Stimulated activated CD4-positive, alpha-beta T cell treated with anti-CD3 and anti-CD28 coated beads, Interleukin-1b, Interleukin-23, amount 100 ng/mL, for 24 hours (primary cell): ENCODE measurements at regions not wholly inside any gene's neighbourhood (a gene's known extent, or its start where the extent isn't known, plus 50 kb on each side); places are given as distances from the start of the nearest gene placed in this dataset.

Experiments
- DNase-seq, 4 experiments: peaks; one replicate each; pipeline ENCODE4 v3.0.0-alpha.2; 2020; ENCODE audit warnings: low read depth in 4 of 4, low spot score in 1 of 4

DNA sequence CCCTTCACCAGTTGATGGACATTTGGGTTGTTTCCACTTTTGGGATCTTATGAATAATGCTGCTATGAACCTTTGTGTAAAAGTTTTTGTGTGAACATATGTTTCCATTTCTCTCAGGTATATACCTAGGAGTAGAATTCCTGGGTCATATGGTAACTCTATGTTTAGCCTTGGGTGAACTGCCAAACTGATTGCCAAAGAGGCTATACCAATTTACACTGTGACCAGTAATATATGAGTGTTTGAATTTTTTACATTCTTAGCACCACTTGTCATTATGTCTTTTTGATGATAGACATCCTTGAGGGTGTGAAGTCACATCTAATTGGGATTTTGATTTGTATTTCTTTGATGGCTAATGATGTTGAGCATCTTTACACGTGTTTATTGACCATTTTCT is 290.1 kb downstream of the DUSP10 start:
- no peak for DNase-seq

DNA sequence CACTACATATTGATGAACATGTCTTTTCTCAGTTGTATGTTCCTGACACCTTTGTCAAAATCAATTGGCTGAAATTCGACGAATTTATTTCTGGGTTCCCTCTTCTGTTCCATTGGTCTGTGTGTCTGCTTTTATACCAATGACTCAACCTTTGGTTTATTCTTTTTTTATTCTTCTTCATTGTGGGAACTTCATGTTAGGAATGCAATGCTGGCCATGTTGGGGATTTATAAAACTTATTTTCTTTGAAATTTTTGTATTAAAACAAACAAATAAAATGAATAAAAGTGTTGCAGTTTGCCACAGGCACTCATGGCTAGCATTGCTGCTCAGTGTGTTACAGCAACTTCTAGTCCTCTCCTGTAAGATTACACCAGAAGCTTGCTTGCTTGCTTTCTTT is 287.8 kb downstream of the DUSP10 start:
- no peak for DNase-seq

GRCh38 chr1:221456918-221457317 is 285.0 kb downstream of the DUSP10 start:
- no peak for DNase-seq

- DNase-seq = no peak
Measured at GRCh38 chr1:221457685-221458446, 284.0 kb downstream of the DUSP10 start.

GRCh38 chr1:221458447-221459156 is 283.3 kb downstream of the DUSP10 start:
- DNase-seq = no peak

- no peak for DNase-seq
Measured at GRCh38 chr1:221459558-221459957, 282.3 kb downstream of the DUSP10 start.

DNA sequence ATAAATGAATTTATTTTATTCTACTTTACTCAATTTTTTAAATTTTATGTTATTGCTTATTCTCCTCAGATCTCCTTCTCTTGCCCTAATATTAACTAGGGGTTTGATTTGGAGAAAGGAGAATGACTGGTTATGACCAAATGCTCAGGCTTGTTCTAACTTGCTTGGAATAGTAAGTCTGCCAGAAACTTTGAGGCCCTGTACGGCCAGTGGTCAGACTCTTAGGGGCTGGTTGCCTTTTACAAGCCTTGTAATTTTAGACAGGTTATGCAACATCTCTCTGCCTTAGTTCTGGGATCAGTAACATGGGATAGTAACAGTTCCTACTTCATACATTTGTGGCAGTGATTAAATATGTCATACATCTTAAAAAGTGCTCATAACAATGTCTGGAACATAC is 279.5 kb downstream of the DUSP10 start:
- no peak for DNase-seq

- DNase-seq = no peak
Measured at GRCh38 chr1:221468546-221468945, 273.3 kb downstream of the DUSP10 start.

GRCh38 chr1:221469476-221469875 is 272.4 kb downstream of the DUSP10 start:
- no peak for DNase-seq

- DNase-seq = no peak
Measured at GRCh38 chr1:221470000-221470698, 271.7 kb downstream of the DUSP10 start.

- no peak for DNase-seq
Measured at GRCh38 chr1:221473411-221473810, 268.5 kb downstream of the DUSP10 start.

DNA sequence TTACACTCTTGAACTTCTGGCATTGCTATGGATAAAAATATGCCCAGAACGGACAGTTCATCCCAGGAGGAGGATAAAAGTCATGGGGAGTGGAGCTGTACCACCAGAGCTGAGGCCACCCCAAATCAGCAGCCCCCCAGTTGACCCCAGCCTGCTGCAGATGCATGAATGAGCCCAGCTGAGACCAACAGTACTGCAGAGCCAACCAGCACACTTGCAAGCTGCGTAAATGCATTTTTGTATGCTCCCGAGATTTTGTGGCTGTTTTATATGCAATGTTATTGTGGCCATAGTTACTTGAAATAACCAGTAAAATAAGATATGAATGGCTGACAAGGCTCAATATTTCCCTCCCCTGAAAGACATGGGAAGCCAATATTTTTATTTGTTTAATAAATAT is 264.6 kb downstream of the DUSP10 start:
- no peak for DNase-seq

DNA sequence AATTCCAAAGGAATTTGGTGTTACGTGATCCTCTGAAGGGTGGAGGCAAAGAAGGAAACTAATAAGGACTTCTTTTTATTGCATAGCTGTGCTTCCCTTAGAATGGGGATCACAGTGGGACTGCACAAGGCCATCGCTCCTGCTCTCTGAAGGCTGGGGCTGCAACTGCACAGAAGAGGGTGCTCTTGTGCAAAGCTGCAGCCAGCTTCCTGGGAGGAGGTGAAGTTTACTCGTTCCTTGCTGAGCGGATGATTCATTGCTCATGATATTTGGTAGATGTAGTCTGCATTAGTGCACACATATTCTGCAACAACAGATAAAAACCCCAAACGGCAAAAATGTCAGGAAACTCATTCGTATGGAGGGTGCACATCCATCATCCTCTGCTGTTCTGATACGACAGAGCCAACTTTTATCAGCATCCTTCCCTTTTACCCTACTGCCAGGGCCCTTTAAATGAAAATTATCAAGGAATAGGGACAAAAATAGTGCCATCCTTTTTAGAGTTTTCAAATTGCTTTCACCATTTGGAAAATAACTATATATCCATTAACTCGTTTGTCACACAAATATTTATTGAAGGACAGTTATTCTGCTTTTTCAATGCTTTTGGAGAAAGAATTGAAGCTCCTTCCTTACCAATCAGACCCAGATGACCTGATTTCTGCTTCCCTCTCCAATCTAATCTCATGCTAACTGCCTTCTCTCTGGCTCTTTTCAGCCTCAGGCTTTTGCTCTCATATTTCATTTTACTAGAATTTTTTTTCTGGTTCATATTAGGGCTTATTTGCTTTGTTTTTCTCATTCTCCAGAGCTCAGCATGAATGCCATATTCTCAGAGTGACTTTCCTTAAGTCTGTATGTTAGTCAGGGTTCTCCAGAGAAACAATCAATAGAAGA is 263.6 kb downstream of the DUSP10 start:
- DNase-seq = peak; percentile 7 to 30 (median 18)

- no peak for DNase-seq
Measured at GRCh38 chr1:221487781-221488524, 253.9 kb downstream of the DUSP10 start.

GRCh38 chr1:221488550-221488949 is 253.3 kb downstream of the DUSP10 start:
- DNase-seq = no peak

DNA sequence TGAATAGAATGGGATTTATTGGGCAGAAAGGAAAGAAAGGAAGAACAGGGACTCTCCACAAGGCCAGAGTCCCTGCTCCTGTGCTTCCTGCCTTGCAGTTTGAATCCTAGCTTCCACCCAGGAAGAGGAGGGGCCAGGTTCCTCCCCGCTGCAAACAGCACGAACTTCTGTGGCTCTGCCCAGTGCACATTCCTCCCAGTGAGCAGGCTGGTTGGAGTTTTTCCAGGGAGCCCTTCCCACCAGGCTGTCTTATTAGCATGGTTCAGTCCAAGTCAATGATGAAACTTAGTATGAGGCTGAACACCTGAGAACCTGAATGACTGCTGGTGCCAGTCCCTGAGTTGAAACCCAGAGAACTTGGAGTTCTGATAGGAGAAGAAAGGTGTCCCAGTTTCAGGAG is 247.2 kb downstream of the DUSP10 start:
- DNase-seq = no peak

GRCh38 chr1:221497046-221497445 is 244.8 kb downstream of the DUSP10 start:
- no peak for DNase-seq

GRCh38 chr1:221503268-221503667 is 238.6 kb downstream of the DUSP10 start:
- no peak for DNase-seq

- no peak for DNase-seq
Measured at GRCh38 chr1:221509575-221510355, 232.1 kb downstream of the DUSP10 start.
